ENCODE measurements at regions not wholly inside any gene's neighbourhood (a gene's known extent, or its start where the extent isn't known, plus 50 kb on each side); places are given as distances from the start of the nearest gene placed in this dataset.

GRCh38 chr9:89773170-89773569 lies 168.4 kb downstream of the GADD45G start:
- Histone ChIP-seq H3K36me3 (ENCODE audit: control insufficient read depth in 2 of 2, insufficient read depth in 1 of 2, low read length in 2 of 2) (no peaks in the 10 kb centered on the region), H3K4me3 (ENCODE audit: low read depth, low read length) (no peak overlapping the region), H3K4me1 (ENCODE audit: control insufficient read depth, insufficient read depth, low read length) (no peaks in the 10 kb centered on the region), H3K9me3 (ENCODE audit: control insufficient read depth, insufficient read depth, low read depth, low read length) (no peaks in the 10 kb centered on the region), H3K27ac (ENCODE audit: extremely low read depth, low read depth, low read length) (no peak overlapping the region)
- ChIA-PET CTCF (no interaction called here), POLR2A (no interaction called here)
- TF ChIP-seq ZNF223 (tag by site-specific recombination; IDR thresholded peaks at IDR 0.05) (no peak), ZNF600 (tag by site-specific recombination; IDR thresholded peaks at IDR 0.05) (no peak), ZBTB21 (tag by site-specific recombination; IDR thresholded peaks at IDR 0.05) (no peak), CTCF (tag by site-specific recombination; IDR thresholded peaks at IDR 0.05) (no peak), ZSCAN5A (tag by site-specific recombination; IDR thresholded peaks at IDR 0.05) (no peak), YY1 (tag by site-specific recombination; IDR thresholded peaks at IDR 0.05) (no peak), MZF1 (tag by site-specific recombination; IDR thresholded peaks at IDR 0.05; ENCODE audit: borderline replicate concordance) (no peak), ZNF658 (tag by site-specific recombination; IDR thresholded peaks at IDR 0.05) (no peak), ZNF776 (tag by site-specific recombination; IDR thresholded peaks at IDR 0.05; ENCODE audit: borderline replicate concordance) (no peak), ZBTB49 (tag by site-specific recombination; IDR thresholded peaks at IDR 0.05; ENCODE audit: low read depth) (no peak), ZXDB (tag by site-specific recombination; IDR thresholded peaks at IDR 0.05) (no peak), ZNF292 (tag by site-specific recombination; IDR thresholded peaks at IDR 0.05; ENCODE audit: borderline replicate concordance, low read depth) (no peak), ZNF791 (tag by site-specific recombination; IDR thresholded peaks at IDR 0.05) (no peak), ZNF280D (tag by site-specific recombination; IDR thresholded peaks at IDR 0.05) (no peak), BCL11B (tag by site-specific recombination; IDR thresholded peaks at IDR 0.05; ENCODE audit: low read depth) (no peak), ZNF138 (tag by site-specific recombination; IDR thresholded peaks at IDR 0.05; ENCODE audit: borderline replicate concordance) (no peak), ZNF639 (tag by site-specific recombination; IDR thresholded peaks at IDR 0.05) (no peak), ZNF362 (tag by site-specific recombination; IDR thresholded peaks at IDR 0.05) (no peak), PATZ1 (tag by site-specific recombination; IDR thresholded peaks at IDR 0.05) (no peak), KLF9 (tag by site-specific recombination; IDR thresholded peaks at IDR 0.05; ENCODE audit: low read depth) (no peak)
